ENCODE measurements at regions not wholly inside any gene's neighbourhood (a gene's known extent, or its start where the extent isn't known, plus 50 kb on each side); places are given as distances from the start of the nearest gene placed in this dataset.

DNA sequence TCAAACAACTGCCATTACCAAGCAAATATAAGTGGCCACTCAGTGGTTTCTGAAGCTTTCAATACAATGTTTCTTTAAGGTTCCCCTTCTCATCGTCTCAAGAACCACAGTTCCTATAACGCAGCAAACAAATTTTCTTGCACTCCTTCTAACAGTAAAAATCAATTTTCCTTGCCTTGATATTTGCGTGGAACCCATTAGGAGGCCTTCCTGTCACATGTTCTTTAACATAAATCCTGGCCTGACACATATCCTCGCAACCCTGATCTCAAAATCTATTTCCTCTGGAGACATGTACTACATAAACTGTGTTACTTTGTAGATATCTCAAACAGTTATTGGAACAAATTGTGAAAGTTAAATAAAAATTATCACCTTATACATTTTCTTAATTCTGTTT is 65.9 kb upstream of the MANEA start:
- no peak for DNase-seq

DNA sequence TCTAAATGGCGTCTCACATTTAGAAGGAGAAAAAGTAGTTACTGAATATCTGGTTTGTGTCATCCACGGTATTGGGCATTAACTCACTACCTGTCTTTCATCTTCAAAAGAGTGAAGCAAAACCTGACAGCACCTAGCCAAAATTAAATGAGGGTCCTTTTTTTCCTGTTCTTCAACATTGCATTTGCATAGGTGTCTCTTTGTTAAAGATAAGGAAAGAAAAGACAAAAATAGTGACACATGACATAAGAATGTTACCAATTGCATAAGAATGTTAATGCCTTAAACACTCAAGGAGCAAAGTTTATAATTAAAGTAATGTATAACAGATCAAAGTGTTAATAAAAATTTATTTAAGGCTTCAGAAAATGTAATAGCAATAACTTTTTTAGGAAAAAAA is 61.4 kb upstream of the MANEA start:
- DNase-seq, result no peak

DNA sequence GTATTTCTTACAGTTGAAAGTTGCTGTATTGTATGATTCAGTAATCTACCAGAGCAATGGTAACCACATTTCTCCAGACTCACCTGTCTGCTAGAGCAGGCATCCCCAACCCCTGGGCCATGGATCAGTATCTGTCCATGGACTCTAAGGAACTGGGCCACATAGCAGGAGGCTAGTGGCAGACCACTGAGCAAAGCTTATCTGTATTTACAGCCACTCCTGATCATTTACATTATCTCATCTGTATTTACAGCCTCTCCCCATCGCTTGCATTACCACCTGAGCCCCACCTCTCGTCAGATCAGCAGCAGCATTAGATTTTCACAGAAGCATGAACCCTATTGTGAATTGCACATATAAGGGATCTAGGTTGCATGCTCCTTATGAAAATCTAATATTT is 60.3 kb upstream of the MANEA start:
- no peak for DNase-seq

DNA sequence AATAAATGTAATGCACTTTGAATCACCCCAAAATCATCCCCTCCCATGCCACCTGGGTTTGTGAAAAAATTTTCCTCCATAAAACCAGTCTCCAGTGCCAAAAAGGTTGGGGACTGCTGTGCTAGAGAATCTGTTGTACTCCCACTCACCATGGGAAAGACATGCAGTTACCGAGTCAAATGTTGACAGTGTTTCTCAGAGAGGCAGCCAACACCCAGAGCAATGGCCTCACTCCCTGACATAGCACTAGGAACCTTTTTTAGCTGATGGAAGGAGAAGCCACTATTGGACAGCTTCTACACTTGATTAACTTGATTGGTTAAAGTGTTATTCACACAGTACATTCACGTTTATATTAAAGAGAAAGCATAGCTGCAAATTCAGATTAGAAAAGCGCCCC is 59.8 kb upstream of the MANEA start:
- DNase-seq, result no peak

DNA sequence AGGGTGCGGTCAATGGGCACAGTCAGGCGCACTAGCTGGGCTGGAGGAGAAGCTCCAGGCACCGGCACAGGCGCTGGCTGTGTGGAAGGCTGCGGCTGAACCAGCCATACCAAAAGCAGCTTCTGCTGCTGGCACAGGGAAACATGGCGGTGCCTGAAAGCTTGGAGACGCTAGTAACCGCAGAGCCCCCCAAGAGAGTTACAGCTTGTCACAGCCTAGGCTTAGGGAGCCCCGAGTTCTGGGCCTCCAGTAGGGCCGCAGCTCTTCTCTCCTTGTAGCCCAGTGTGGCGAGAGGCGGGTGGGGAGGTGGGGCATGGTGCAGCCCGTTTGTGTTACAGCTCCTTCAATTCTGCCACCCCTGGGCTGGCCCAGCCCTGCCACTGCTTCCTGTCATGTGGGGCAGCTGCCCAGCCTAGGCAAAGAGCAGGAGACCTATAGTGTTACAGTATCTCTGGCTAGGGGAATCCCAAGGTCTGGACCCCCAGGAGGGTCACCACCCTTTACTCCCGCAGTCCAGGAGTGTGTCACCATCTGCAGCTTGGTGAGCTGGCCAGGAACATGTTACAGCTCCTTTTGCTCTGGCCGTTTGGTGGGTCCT is 58.6 kb upstream of the MANEA start:
- DNase-seq, result no peak

DNA sequence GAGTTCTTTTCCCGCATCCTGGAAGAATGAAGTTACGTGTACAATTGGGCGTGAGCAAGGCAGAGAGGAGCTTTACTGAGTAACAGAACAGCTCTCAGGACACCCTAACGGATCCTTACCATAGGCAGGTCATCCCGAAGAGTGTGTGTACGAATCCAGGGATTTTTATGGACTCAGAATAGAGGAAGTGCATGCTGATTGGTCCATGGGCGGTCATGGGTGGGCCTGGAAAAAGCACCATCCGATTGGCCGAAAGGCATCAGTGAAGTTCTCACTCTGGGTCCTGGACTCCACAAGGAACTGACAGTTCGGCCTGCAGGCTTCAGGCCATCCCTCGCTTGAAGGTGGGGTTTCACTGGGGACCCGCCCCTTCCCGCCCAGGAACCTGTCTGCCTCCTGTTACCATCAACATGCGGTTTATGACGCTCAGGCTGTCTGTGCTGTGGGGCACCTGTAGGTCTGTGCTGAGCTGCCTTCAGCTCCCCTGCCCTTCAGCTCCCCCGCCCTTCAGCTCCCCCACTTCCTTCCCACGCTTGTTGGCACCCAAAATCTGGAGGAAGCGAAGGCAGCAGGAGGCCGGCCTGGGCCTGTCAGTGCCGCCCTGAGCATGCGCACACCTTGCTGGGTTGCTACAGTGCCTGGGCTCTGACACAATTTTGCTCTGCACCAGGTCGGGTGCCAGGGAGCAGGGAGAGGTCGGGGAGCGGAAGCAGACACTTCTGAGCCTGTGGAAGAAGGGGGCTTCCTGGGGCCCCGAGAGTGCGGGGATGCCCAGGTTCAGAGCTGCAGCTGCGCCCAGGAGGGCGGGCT is 57.9 kb upstream of the MANEA start:
- no peak for DNase-seq

DNA sequence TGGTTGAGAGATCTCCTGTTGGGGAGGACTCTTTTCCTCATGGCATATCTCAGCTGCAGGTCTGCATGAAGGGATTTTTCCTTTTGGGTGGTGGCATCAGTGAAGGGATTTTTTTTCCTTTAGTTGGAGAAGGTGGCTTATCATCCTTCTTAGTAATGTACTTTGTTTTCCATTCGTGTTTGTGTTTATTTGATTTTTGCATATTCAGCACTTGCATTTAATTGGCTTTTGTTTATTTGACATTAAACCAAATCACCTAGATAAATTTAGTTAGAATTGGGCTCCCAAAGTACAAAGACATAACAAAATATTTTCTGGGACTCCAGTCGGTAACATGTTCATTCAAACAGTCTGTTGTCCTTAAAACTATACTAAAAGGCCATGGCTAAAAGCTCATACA is 56.2 kb upstream of the MANEA start:
- no peak for DNase-seq

Measured in activated naive CD4-positive, alpha-beta T cell treated with anti-CD3 and anti-CD28 coated beads, Interleukin-2, amount 50 U/mL, for 16 hours (primary cell).